ENCODE measurements at regions not wholly inside any gene's neighbourhood (a gene's known extent, or its start where the extent isn't known, plus 50 kb on each side); places are given as distances from the start of the nearest gene placed in this dataset.

- TF ChIP-seq CTCF (IDR thresholded peaks at IDR 0.05; ENCODE audit: poor library complexity) (no peak), EZH2 (IDR thresholded peaks at IDR 0.05; ENCODE audit: borderline replicate concordance) (no peak), EZH2phosphoT487 (IDR thresholded peaks at IDR 0.05; ENCODE audit: low read depth, severe bottlenecking, unreplicated experiment) (no peak)
These were observed 67.3 kb upstream of the PRPS1 start for GRCh38 chrX:107560980-107561379.

Data from hepatocyte (in vitro differentiated cells).